ENCODE measurements at regions not wholly inside any gene's neighbourhood (a gene's known extent, or its start where the extent isn't known, plus 50 kb on each side); places are given as distances from the start of the nearest gene placed in this dataset.
"Not testable (repeated sequence)": the region's sequence is repeated elsewhere in the genome, so short reads cannot be mapped to it uniquely, and the experiment has no call there.

- DNase-seq, result not testable (repeated sequence)
Measured at GRCh38 chr9:87049929-87050608, 102.8 kb upstream of the GAS1 start.

- no peak for DNase-seq
Measured at GRCh38 chr9:87054999-87055686, 107.8 kb upstream of the GAS1 start.

- peak; percentile 42 for DNase-seq
Measured at GRCh38 chr9:87059772-87060171, 112.5 kb upstream of the GAS1 start.

- DNase-seq, result no peak
Measured at GRCh38 chr9:87062746-87063145, 115.4 kb upstream of the GAS1 start.

GRCh38 chr9:87063246-87063645 is 115.9 kb upstream of the GAS1 start:
- no peak for DNase-seq

- DNase-seq, result no peak
Measured at GRCh38 chr9:87063871-87064270, 116.6 kb upstream of the GAS1 start.

DNA sequence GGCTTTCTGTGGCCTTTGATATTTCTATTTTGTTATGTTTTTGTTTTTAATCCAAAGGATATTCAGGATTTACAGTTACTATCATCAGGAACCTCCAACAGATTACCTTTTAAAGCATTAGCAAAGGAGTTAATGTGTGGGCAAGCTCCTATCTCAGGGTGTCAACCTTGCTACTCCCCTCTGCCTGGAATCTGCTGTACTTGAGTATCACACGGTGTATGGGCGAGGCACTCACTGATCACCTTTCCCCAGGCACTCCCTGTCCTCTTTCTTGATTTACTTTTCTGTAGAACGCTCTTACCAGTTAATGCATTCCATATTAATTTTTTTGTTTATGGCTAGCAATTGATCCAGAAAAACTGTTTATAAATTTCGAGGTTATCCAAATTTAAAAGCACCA is 117.0 kb upstream of the GAS1 start:
- DNase-seq, result no peak

GRCh38 chr9:87065981-87066380 is 118.7 kb upstream of the GAS1 start:
- no peak for DNase-seq

DNA sequence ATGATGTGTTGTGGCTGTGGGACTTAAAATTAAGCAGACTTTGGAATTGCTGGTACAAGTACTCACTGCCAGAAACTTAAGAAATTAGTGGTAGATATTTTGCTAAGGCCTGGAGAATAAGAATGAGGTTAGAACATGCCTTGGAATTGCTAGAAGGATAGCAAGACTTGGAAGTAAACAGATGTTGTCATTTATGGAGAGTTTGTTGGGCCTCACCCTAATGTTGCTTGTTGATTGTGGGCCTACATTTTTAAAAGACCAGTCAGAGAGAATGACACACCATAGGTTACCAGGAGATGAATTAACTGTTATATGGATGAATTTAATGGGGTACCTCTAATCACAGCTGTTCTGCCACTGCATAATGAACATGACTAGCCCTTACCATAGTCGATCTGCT is 120.1 kb upstream of the GAS1 start:
- DNase-seq, result no peak

DNA sequence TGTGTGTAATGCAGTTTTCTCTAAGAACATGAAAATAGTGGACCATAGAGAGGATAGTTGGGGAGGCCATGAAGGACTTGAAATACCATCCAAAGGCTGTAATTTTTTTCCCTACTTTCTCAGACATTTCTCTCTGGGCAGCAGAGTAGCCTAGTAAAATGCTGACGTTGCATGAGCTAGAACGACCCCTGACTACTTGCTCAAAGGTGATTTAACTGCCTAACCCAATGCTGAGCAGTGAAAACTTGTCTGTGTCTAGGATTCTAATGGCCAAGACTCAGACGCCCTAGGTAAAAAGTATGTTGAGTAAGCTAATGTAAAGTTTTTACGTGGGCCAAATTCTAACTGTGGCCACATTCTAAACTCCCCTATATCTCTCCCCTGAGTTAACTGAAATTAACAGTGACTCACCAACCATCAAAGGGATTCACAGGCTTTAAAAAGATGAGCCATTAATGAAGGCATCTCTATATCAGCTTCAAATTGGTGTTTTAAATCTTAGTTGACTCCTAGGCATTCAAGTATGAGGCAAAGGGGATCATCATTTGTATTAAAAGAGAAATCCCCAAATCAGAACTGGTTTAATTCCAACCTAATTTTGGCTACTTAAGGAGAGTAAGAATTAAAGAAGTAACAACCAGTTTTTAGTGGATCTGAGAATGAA is 121.0 kb upstream of the GAS1 start:
- no peak for DNase-seq

- peak; percentile 69 for DNase-seq
Measured at GRCh38 chr9:87069690-87070089, 122.4 kb upstream of the GAS1 start.

DNA sequence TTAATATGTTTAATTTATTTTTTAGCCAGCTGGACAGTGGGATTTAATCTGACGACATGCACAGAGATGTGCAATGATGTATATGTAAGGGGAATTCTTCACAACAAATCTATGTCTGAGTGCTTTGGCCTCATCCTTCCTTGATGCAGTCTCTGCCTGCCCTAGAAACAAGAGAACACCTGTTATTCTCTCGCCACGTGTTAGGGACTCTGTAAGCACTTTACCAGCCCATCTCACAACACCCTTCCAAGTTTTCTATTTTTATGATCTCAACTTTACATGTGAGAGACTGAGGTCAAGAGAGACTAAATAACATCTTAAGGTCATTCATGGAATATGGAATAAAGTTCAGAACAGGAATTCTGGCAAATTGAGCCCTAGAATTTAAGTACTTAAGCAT is 123.0 kb upstream of the GAS1 start:
- DNase-seq, result peak; percentile 56

DNA sequence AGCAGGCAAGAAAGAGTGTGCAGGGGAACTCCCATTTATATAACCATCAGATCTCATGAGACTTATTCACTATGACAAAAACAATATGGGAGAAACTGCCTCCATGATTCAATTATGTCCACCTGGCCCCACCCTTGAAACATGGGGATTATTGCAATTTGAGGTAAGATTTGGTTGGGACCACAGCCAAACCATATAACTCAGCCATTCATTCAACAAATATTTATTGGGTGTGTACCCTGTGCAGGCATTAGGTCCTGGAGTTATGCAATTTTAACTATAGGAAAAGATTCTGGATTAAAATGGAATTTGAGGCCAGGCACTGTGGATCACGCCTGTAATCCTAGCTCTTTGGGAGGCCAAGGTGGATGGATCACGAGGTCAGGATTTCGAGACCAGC is 124.2 kb upstream of the GAS1 start:
- no peak for DNase-seq

DNA sequence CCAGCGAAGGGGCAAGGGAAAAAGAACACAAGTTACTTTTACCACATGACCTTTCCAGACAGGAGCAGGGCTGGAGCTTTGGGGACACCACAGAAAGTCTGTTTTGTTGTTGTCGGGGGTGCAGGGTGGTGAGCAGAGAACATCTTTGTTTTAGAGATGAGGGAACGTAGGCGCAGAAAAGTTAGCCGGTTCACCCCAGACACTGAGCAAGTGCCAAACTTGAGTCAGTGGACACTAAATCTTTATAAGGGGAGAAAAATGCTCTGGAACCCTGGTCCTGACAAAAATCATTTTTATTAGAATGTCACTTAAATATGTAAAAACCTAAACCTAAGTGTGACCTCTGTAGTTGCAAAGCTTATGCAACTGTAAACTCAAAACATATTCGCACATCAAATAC is 126.4 kb upstream of the GAS1 start:
- DNase-seq, result no peak

GRCh38 chr9:87075537-87075936 is 128.2 kb upstream of the GAS1 start:
- no peak for DNase-seq

GRCh38 chr9:87076825-87077224 is 129.5 kb upstream of the GAS1 start:
- DNase-seq, result no peak

GRCh38 chr9:87077986-87078385 is 130.7 kb upstream of the GAS1 start:
- DNase-seq, result no peak

DNA sequence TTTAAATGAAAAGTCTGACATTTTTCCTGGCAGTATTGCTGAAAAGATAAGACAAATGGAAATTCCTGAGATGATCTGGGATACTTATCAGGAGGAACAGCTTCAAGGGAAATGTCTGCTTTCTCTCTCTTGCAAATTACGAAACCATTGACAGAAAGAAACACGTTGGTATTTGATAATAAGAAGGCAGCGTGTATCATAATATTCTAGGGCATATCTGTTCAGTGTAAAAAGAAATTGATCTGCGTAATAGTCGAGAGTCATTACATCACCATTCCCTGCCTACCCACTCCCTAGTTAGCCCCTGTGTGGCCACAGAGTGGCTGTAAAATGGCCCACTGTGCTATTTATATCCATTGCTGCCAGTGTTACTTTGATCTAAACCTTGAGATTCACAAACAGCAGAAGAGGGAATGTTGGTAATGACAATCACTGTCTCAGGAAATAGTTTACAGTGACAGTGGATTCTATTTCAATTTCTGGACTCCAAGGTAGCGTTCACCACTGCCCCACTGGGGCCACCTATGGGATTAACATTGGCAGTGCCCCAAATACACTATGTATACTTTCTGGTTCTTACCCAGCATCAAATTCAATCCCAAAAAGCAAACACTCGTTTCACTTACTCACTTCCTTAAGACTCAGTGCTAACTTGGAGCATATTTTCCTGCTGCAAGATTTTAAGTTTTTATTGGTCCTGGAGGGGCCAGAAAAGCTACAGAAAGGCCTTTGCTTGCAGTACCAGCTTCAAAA is 133.4 kb upstream of the GAS1 start:
- DNase-seq, result peak; percentile 25

GRCh38 chr9:87081503-87081902 is 134.2 kb upstream of the GAS1 start:
- DNase-seq, result no peak

DNA sequence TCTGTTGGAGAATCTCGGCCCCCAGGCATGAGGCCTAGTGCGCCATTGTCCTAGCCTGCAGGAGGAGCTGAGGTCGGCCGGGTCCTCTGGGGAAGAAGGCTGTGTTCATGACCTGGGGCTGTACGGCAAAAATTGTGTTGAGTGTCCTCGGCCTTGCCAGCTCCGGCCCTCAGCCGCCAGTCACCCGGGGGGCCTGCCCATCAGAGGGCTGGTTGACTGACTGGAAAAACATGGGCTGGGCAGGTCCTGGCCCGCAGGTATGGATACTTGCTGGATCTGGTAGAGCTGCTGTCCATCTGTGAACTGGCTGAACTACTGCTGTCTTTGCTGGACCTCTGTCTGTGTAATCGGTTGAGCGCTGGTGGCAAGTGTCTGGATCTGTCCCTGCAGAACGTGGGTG is 136.7 kb upstream of the GAS1 start:
- no peak for DNase-seq

DNA sequence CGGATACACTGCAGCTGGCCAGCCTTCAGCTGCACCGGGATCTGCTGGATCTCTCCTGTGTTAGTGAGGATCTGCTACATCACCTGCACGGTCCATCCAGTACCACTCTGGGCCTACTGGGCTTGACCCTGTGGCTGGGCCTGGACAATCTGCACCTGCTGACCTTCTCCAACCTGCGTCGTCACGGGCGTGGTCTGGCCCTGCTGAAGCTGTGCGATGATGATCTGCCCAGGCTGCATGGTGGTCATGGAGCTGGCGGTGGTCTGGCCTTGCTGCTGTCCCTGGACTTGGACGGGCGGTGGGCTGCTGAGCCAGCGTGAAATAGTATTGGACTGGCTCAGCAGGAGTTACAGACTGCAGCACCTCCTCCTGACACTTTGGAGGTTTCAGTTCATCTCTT is 137.1 kb upstream of the GAS1 start:
- no peak for DNase-seq

DNA sequence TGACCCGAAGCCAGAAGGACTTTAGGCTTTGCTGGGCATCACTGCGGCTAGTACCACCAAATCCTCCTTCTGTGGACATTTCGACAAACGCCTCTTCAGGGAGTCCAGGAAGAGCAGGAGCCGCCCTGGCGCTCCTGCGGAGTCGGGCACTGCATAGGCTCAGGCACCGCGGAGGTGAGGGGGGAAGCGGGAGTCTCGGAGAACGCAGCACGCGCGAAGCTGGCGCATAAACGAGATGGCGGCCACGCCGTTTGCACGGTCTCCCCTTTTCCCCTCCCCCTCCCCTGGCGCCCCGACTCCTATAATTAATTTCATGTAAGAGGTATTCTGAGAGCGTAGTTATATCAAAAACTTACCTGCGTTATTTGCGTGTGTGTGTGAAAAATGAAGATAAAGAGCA is 137.8 kb upstream of the GAS1 start:
- DNase-seq, result no peak

DNA sequence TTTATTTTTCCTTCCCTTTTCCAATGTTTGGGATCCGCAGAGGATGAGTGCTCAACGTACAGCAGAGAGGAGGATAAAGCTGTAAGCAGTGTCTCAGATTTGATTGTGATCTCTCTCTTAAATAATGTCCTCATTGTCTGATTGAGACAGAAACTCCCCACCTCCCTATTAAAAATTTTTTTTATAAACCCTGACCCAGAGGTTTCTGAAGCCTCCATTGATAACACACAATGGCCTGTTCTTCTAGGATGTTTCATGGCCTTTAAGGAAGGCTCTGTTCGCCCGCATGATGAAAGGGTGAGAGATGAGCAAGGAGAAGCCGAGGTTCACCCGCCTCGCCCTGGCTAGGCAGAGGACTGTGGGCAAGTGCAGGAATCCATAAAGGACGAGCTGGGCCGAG is 138.2 kb upstream of the GAS1 start:
- no peak for DNase-seq
